IPS-11a (cell line): ENCODE measurements at regions not wholly inside any gene's neighbourhood (a gene's known extent, or its start where the extent isn't known, plus 50 kb on each side); places are given as distances from the start of the nearest gene placed in this dataset.
"Not testable (repeated sequence)": the region's sequence is repeated elsewhere in the genome, so short reads cannot be mapped to it uniquely, and the experiment has no call there.

ENCODE experiments used
- H3K4me3 ChIP-seq: one replicate; pipeline ENCODE4 v1.5.1; 2013; ENCODE audit warnings: low read depth, low read length, control low read depth

DNA sequence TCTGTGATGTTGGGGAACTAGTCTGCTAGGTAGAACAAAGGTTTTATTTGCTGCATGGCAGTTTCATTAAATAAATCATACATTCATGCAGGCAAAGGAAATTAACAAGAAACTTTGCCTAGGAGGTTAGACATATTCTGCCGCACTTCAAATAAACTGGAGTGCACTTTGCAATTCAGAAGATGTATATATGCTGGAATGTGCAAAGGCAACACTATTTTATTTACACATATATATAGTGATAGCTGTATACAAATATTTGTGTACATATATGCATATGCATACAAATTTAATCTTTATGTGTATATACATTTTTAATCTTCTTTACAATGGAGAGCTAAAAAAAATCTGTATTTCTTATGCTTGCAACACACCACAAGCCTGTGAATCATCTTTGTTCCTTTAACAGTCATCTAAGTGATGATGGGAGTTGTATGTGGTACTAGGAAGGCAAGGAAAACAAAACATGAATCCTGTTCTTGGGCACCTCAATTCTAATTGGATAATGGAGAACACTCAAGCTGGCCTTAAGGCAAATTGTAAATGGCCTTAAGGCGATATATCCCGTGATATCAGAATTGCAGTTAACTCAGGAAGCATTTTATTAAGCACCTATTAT is 605.8 kb upstream of the CAMK1G start:
- H3K4me3 ChIP-seq = no peak overlapping the region

DNA sequence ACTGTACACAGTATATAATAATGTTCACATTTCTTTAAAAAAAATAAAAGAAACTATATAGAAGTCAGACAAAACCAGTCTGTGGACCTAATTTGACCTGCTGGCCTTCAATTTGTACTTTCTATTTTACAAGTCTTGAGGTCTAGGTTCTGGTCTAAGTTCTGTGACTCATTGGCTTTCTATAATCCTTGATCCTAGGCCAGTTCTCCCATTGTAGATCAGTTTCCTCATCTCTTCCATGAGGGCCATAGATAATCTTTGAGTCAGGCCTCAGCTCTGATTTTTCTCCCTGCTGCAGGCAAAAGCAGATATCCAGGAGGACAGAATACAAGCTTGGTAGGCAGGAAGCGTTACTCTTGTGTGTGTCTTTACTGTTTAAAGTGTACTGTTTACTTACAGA is 603.7 kb upstream of the CAMK1G start:
- H3K4me3 ChIP-seq = no peak overlapping the region

DNA sequence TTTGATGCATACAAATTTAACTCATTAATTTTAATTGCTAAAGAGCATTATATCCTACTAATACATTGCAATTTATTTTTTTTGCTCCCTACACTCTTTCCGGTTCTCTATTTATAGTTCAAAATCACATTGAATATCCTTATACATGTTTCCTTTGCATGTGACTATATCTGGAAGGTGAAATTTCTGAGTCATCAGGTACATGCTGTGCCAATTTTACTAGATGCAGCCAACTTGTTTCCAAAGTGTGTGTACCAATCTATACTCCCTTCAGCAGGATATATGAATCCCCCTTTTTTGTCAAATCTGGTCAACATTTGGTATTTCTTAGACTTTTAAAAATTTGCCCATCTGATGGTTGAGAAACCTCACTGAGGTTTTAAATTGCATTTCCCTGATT is 602.9 kb upstream of the CAMK1G start:
- no peak overlapping the region for H3K4me3 ChIP-seq

DNA sequence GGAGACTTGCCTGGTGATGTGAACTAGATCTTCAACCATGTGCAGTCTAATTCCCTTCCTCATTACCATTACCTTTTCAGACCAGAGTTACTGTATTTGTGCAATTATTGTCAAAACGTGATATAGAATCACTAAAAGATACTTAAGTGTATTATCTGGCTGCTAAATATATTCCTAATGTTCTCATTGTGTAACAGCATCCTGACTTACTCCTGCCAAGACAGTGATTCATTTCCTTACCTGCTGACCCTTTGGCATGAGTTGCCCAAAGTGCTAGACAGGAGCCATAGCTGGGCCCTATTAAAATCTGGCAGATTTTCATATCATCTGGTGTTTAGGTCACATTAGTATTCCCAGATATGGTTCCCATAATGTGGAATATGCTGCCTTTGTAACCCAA is 598.3 kb upstream of the CAMK1G start:
- no peak overlapping the region for H3K4me3 ChIP-seq

DNA sequence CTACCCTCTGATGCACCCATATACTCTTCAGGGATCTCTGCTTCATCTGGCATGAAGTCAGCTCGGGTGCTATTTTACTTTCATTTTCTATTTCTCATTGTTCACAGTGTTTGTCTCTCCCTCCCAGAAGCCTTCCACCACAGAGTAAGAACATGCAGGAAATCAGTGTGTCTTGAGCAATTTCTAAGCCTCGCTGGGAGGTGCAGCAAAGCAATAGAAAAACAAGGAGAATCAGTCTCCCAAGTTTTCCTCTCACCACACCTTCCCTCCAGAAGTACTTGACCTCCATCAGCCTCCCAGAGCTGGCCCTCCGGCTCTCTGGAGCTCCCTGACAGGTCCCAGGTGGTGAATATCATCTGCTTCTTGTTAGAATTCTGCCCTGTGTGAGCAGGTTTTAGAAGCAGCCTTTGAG is 594.7 kb upstream of the CAMK1G start:
- no peak overlapping the region for H3K4me3 ChIP-seq

DNA sequence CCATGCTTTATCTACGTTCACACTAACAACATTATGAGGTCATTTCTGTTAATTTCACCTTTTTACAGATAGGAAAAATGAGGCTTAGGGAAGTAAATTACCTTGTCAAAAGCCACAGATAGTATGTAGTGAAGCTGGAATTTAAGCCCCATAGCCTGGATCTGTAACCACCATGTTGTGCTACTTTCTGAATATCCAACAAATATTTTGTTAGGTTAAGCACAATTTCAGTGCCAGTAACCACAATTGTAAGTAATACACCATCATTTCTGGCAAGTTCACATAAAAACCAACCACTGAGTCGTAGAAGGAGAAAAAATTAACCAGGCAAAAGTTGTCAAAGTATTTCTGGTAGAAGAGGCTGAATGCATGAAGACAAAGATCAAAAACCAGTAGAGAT is 593.1 kb upstream of the CAMK1G start:
- no peak overlapping the region for H3K4me3 ChIP-seq

DNA sequence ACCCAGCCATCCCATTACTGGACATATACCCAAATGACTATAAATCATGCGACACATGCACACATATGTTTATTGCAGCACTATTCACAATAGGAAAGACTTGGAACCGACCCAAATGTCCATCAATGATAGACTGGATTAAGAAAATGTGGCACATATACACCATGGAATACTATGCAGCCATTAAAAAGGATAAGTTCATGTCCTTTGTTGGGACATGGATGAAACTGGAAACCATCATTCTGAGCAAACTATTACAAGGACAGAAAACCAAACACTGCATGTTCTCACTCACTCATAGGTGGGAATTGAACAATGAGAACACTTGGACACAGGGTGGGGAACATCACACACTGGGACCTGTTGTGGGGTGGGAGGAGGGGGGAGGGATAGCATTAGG is 586.5 kb upstream of the CAMK1G start:
- not testable (repeated sequence) for H3K4me3 ChIP-seq

DNA sequence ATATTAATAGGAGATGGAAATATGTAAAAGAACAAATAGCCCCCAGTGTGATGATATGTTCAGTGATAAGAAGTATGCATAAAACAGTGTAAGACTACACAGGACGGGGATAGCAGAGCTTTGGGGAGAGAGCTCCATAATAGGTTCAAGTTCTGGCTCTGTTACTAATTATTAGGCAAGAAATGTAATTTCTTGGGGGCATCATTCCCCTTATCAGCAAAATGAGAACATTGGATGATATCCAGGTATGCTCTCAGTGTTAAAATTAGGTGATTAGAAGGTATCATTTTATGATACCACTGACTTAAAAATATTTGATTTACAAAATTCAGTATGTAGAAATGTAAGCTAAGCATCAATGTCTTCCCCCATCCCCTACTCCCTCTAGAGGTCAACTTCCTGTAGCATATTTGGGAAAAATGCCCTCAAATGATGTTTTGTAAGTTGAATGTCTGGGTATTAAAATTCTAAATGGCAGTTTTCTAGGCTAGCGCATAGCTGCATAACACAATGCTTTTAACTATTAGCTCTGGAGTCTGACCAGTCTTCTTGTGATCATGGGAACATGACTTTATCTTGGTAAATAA is 585.7 kb upstream of the CAMK1G start:
- no peak overlapping the region for H3K4me3 ChIP-seq

DNA sequence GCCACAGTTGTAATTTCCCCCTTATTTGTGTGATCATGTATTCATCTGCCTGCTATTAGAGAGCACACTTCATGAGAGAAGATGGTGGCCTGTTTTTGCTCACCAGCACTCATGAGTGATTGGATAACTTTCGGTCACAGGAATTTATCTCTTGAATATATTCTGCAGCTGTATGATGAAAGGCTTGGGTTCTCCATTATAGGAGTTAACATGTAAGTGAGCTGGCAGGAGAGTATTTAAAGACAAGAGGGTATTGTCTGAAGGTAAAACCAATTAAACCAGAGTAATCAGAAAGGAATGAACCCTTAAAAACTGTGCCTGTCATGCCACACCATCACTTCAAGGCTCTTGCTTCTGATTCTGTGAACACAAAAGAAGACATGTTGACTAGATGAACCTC is 574.9 kb upstream of the CAMK1G start:
- no peak overlapping the region for H3K4me3 ChIP-seq

DNA sequence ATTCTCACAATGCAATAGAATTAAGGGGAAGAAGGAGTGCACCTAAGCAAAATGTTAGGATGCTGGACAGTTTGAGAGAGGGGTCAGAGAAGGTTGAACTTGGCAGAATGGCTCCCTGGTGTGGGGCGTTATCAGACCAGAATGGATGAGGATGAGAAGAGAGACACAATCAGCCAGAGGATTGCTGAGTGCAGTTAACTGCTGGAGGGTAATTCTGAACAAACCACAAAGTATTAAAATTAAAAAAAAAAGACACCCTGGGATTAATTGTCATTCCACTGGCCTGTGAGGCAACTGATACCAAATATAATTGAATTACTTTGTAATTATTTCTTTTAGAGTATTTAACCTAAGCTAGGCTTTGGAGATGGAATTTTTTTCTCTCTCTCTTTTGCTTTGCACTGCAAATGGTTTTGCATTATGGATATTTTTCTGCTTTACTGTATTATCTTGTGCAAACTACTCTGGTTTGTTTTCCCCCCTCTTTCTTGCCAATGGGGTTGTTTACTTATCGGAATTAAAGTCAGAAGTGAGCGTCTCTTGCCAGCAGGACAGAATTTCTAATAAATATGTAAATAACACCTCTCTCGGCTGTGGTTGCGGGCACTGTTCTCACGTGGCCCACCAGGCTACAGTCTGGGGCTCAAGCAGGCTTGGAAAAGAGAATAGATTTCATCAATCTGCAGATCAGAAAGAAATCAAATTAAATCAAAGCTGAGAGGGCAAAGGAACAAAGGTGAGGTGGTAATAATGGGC is 572.9 kb upstream of the CAMK1G start:
- H3K4me3 ChIP-seq = no peak overlapping the region

DNA sequence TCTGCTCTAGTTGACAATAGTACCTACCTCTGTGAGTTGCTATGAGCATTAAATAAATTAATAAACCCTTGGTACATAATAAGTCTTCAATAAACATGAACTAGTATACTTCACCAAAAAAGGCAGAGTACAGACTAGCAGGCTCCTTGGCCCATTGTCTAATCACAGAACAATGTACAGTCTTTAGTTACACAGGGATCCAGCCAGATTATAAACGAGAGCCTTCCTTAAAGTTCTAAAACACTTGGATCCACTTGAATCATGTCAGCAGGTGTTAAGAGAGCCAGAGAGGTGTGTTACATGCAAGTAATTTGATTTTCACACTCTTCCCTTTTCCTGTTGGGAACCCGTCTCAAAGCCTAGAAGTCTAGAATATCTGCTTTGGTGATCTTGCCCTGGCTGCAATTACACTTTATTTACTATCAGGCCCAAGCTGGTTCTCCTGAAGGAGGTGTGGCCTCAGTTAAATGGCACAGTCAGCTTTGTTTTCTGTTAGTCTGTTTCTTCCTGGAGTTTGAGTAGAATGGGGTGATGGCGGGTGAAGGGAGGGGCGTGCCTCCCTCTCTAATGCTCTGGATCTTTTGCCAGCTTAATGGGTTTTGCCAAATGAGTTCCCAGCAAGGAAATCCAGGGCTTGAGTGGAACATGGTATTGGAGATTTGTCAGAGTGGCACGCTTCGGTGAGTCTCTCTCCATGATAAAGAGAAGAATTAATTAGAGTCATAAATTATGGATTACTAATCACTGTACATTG is 570.9 kb upstream of the CAMK1G start:
- H3K4me3 ChIP-seq = no peak overlapping the region

DNA sequence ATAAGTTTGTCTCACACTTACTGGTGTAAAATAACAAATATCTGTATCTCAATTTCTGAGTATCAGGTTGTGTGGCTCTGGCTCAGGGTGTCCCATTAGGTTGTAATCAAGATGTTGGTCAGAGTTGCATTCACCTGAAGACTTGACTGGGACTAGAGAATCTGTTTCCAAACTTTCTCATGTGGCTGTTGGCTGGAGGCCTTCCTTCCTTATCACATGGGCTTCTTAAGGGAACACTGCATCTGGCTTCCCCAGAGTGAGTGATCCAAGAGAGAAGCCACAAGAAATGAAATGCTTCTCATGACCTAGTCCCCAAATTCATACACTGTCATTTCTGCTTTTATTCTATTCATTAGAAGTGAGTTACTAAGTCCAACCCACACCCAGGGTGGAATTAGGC is 568.4 kb upstream of the CAMK1G start:
- H3K4me3 ChIP-seq = no peak overlapping the region

DNA sequence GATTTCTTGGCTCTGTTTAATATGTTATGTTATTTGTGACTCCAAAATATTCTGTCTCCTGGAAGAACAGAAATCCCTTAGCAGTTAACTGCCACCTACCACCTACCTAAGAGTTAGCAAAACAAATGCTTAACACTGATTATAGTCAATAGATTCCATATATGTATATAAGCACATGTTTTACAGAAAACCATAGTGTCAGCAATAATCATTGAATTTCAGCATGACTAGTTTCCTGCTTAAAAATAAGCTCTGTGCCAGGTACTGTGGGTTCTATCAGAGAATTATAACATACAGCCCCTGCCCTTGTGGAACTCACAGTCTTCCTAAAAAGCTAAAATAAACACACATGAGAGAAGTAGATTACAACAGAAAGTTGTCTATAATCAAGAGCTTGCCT is 561.9 kb upstream of the CAMK1G start:
- no peak overlapping the region for H3K4me3 ChIP-seq

DNA sequence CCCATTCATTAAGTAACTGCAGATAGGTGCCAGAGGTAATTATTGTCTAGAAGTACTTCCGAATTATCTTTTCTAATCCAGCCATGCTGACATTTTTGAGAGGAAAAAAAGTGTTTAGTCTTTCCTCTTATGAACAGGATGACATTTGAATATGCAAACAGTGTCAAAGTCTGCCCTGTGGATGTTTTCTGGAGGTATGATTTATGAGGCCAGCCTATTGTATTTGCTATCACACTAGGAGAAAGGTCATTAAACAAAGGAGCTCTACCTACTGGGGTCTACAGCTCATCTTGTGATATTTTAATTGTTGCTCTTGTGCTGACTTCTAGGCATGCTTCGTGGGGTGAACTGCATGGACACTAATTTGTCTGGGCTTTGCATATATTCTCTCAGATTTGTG is 559.7 kb upstream of the CAMK1G start:
- H3K4me3 ChIP-seq = no peak overlapping the region

DNA sequence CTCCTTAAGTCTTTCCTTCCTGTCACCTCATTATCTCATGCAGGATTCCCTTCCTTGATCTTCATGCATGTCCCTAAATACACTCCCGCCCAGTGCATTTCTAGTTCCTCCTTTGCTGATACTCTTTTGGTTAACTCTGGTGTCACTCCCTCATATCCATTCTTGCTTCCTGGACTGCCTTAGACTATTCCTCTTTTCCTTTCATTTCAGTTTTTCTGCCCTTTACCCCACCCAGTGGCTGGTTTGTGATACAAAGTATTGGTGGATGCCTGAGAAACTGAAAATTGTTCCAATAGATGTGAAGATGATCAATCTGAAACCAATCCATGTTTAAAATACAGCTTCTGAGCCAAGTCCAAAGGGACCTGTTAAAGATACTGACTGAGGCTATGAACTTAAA is 553.8 kb upstream of the CAMK1G start:
- H3K4me3 ChIP-seq = no peak overlapping the region

DNA sequence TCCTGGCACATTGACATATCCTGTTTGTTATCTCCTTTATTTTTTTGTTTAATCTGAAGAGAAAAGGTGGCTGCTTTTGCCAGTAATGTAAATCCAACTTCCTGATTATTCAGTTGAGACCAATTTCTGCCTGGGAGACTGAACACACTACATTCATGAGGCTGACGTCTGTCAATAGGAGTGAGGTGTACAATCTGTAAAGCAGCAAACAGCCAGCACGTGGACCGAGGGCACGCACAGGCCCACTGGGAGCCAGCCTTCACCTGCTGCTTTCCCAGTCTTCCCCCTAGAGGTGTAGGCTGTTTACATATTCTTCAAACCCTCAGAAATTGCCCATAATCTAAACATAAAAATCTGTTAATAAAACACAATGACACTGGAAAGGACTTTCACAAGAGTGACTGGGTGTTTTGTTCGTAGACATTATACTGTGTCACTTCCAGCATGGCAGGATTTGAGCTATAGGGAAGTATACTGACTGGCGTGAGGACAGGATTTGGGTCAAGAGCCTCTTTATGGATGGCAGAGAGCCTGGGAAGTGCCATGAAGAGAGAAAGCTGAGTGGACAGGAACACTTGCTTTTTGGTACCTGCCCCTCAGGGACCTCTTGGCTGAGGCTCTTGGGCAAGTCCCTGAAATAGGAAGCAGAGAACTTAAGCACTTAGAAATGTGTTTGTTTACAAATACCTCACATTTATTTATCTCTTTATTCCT is 552.9 kb upstream of the CAMK1G start:
- no peak overlapping the region for H3K4me3 ChIP-seq

DNA sequence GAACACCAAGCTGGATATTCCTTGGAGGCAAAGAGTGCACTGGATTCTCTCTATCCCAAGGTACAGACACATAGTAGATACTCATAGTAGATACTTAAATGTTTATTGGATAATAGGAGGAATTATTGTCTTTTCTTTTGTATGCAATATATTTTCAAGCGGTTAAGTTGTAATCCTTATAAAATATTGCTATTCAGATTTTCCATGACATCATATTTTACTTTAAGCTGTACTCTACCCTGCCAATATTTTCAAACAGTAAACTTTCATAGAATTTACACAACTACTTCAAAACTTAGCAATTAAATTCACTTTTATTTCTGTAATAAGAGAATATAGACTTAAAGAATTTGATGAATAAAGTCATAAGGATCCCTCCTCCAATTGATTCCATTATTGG is 546.5 kb upstream of the CAMK1G start:
- no peak overlapping the region for H3K4me3 ChIP-seq

DNA sequence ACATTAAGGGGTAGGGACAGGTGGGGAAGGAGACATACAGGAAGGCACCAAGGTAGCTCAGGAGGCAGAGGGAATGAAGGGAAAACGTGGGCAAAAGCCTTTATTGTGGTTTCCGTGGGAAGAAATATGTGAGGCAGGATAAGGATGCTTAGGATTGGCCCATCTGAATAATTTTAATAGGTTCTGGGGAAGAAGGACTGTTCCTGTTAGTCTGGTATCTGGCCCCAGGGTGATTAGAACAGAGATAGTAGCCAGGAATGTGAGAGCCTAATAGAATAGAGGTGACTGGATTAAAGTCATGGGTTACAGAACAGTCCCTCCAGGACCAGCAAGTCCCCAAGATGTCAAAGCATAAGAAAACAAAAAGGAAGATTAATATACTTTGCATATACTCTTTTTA is 545.2 kb upstream of the CAMK1G start:
- H3K4me3 ChIP-seq = no peak overlapping the region

DNA sequence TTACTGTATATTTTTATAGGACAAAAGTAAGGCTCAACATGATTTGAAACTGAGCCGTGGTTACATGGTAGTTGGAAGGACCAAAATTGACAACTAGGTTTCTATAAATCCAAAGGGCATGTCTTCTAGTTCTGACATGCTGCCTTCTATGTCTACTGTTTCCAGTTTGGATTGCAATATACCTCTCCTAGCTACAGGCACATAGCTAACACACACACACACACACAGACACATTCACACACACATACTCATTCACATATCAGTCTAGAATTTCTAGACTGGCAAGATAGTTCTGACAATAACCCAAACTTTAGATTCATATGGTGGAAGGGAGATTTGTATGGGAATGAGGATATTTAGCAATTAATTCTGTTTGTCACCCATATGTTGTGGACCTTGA is 544.8 kb upstream of the CAMK1G start:
- no peak overlapping the region for H3K4me3 ChIP-seq

DNA sequence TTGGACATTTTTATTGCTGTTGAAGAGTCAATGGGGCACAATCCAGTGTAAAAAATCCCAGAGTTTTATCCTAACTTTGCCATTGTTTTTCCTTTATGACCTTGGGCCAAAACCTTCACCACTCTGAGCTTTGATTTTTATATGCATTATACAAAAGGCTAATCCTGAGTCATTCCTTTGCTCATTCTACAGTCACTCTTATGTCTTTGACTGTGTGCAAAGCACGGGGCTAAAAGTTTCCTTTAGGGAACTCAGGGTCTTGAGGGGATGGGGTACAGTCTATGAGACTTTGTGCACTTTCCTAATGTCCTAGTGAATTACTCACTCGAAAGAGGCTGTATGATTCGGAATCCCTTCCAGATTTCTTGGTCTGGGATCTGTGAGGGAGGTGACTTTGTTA is 543.2 kb upstream of the CAMK1G start:
- no peak overlapping the region for H3K4me3 ChIP-seq

DNA sequence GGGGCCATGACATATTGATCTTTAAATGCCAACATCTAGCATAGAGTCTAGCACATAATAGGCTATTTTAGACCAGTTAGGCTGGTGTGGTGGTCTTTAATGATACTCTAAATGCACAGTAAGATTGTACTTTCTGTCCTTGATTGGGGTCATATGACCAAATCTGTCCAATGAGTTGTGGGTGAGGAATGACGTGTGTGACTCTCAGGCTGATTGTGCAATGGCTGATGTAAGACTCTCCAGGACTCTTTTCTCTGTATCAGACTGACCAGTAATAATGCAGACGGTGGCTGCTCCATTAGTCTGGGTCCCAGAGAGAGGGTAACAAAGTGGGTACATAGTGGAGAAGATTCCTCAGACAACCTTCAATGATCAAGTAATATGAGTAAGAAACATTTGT is 541.6 kb upstream of the CAMK1G start:
- no peak overlapping the region for H3K4me3 ChIP-seq
